HG02852 (cell line): ENCODE measurements at regions not wholly inside any gene's neighbourhood (a gene's known extent, or its start where the extent isn't known, plus 50 kb on each side); places are given as distances from the start of the nearest gene placed in this dataset.

ENCODE experiments used
- ATAC-seq: cut with Tn5 transposase; IDR thresholded peaks from one replicate; pipeline ENCODE4 v1.9.1; 2021; ENCODE audit warnings: mild to moderate bottlenecking, moderate library complexity; ENCODE audit not compliant: unreplicated experiment

DNA sequence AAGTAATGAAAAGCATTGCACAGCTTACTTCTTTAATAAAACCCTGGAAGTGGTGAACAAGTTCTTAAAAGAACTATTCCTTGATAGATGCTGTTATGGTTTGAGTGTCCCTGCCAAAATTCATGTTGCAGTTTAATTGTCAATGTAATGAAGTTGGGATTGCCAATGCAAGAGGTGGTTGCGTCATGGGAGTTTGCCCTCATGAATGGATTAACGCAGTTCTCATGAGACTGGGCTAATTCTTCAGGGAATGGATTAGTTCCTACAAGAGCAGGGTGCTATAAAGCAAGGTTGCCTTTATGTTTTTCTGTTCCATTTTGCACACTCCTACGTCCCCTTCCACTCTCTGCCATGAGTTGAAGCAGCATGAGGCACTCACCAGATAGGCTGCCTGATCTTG is 446.7 kb upstream of the B3GALT2 start:
- ATAC-seq, result no peak

- no peak for ATAC-seq
Observed at GRCh38 chr1:193631306-193631705, 444.9 kb upstream of the B3GALT2 start.

- ATAC-seq, result no peak
Observed at GRCh38 chr1:193629875-193630274, 443.5 kb upstream of the B3GALT2 start.

GRCh38 chr1:193626695-193627094 is 440.3 kb upstream of the B3GALT2 start:
- ATAC-seq, result no peak

GRCh38 chr1:193625255-193625654 is 438.8 kb upstream of the B3GALT2 start:
- no peak for ATAC-seq

DNA sequence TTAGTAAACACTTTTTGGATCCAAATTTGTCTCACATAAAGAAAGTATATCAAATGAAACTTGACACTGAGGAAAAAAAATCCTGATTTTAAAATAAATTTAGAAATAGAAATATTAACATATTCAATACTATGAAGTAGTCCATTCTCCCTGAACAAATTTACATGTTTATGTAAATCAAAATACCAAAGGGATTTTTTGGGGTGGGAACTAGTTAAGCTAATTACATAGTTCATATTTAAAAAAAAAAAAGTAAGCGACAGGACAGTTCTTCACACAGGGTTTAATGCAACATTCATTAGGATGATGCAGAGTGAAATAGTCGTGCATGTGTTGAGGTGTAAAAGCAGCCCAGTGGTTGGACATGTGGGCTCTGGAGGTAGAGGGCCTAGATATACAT is 433.5 kb upstream of the B3GALT2 start:
- ATAC-seq, result no peak

GRCh38 chr1:193614817-193615216 is 428.4 kb upstream of the B3GALT2 start:
- no peak for ATAC-seq

GRCh38 chr1:193614275-193614674 is 427.9 kb upstream of the B3GALT2 start:
- ATAC-seq, result no peak

DNA sequence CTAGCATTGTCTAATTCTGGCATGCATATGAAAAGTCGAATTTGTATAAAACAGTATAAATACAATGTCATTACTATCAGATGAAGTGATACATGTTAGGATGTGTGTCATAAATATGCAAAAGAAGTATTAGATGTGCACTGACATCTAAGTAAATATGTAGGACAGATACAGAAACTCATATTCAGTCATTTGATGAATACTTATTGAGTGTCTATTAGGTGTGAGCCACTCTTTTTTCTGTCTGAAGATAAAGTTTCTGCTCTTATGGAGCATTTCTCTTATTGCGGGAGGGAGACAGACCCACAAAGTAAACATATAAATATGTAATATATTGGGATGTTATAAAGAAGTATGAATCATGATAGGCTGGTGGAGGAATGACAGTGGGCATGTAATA is 426.6 kb upstream of the B3GALT2 start:
- ATAC-seq, result no peak

DNA sequence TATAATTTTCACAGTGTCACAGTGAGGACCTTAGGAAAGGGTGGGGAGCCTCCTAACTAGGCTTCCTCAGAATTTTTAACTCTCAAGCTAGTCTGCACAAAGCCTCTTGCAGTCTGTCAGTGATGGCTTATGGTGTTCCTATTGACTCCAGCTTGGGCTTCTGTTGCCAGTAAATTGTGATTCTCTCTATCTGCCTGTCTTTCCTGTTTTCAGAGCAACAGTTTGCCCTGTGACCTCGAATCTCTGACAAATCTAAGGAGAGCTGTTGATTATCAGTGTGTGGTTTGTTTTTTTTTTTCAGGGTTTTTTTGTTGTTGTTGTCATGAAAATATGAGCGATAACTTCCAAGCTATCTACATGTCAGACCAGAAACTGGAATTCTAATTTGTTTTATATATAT is 423.2 kb upstream of the B3GALT2 start:
- ATAC-seq, result no peak

DNA sequence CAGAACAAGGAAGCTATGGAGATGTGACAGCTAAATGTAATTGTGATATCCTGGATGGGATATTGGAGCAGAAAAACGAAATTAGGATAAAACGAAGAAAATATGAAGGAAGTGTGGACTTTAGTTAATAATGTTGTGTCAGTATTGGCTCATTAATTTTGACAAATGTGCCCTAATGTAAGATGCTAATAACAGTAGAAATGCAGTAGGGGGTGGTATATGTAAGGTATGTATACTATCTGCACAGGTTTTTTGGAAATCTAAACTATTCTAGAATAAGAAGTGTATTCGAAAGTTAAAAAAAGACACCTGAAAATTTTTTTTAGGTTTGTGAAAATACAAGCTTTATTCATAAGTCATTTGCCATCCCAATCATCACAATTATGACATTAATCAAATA is 421.4 kb upstream of the B3GALT2 start:
- ATAC-seq, result no peak

DNA sequence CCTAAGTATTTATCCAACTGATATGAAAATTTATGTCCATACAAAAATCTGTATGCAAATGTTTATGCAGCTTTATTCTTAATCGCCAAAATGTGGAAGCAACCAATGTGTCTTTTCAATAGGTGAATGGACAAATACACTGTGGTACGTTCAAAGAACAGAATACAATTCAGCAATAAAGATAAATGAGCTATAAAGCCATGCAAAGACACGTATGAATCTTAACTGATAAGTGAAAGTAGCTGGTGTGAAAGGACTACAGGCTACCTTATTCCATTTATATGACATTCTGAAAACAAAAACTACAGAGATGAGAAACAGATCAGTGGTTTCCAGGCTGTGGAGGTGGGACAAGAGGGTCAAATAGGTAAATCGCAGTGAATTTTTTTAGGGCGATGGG is 419.6 kb upstream of the B3GALT2 start:
- ATAC-seq, result no peak

GRCh38 chr1:193602705-193603104 is 416.3 kb upstream of the B3GALT2 start:
- ATAC-seq, result no peak

GRCh38 chr1:193593147-193593885 is 406.9 kb upstream of the B3GALT2 start:
- no peak for ATAC-seq

GRCh38 chr1:193592317-193592716 is 405.9 kb upstream of the B3GALT2 start:
- ATAC-seq, result no peak

- ATAC-seq, result no peak
Observed at GRCh38 chr1:193590102-193590501, 403.7 kb upstream of the B3GALT2 start.

DNA sequence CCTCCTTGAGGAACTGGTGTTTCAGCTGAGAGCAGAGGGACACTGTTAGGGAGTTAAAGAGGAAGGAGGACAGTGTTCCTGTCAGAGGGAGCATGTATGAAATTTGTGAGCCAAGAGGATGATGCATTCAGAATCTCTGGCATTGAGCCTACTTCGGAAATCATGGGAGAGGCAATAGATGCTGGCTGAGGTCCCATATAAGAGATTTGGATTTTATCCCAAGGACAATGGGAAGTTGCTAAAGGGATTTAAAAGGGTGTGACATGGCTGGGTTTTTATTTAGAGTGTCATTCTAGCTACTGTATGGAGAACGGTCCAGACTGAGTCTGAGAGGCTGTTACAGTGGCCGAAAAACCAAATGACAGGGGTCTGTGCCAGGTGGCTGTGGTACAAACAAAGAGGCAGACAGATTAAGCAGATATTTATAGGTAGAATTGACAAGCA is 403.2 kb upstream of the B3GALT2 start:
- no peak for ATAC-seq

DNA sequence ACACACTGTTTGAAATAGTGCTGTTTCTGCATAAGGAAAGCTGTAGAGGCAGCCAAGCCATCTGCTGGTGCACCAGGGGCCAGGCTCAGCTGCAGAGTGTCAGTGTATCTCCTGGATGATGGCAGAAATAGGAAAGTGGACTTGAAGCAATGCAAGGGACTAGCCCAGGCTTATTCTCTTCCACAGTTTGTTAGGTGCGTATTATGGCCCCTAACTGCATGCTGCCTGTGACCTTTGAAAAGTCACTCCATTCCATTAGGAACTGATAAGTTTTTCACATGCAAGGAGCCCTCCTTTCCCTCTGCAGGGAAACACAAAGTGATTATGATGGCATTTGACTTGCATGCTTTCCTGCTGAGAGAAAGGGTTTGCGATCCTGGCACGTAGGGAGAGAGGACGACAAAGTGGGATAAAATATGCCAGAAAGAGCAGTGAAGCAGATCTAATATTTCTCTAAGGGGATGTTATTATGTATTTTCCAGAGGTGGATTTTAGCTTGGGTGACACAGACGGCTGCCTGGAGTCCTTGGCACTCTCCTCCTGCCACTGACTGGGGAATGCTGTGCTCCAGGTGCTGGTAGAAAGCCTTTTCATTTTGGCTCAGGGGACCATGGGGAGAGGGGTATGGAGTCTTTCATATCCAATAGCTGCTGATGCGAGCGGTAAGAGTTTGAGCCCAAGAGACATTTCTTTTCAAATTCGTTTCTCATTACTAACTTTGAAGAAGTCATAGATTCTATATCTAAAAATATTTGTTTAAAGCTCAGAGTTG is 402.1 kb upstream of the B3GALT2 start:
- no peak for ATAC-seq

- no peak for ATAC-seq
Observed at GRCh38 chr1:193584731-193585239, 398.4 kb upstream of the B3GALT2 start.

DNA sequence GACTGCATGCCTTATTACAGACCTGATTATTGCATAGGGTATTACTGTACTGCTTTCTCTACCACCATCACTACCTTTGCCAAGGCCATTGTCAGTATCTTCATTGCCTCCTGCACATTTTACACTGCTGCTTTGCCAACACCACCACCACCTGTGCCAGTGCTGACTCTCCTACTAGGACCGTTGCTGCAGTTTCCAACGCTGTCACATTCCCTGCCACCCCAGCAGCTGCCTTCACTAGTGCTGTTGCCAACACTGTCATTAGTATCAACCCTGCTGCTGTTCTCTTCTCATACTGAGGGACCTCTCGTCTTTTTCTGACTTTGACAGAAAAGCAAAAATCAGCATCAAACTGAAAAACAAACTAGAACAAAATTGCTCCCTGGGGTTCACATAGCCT is 394.9 kb upstream of the B3GALT2 start:
- no peak for ATAC-seq

GRCh38 chr1:193580419-193580818 is 394.0 kb upstream of the B3GALT2 start:
- no peak for ATAC-seq

DNA sequence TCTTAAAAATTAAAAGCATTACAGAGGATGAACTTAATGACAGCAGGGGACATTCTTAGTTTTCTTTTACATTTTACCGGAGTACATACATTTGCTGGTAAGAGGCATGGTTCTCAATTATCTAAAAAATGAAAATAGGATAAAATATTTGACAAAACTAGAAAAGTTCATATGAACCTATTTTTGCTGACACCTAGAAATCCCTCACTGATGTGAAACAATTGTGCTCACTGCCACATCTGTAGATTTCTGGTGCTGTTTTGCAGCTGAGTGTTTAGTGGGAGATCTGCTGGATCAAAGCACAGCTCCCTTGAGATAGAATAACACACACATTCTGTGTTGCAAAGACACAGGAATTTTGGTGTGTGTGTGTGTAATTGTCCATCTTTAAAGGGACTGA is 392.9 kb upstream of the B3GALT2 start:
- no peak for ATAC-seq
